Renal cortex interstitium (tissue), 11 donors: ENCODE measurements at regions not wholly inside any gene's neighbourhood (a gene's known extent, or its start where the extent isn't known, plus 50 kb on each side); places are given as distances from the start of the nearest gene placed in this dataset.

Experiments
- DNase-seq, 11 donors: peaks; one replicate each; pipeline ENCODE4 v3.0.0-alpha.2; 2013; ENCODE audit warnings: low read depth in 9 of 11, low spot score in 4 of 11; ENCODE audit errors: extremely low read depth in 1 of 11

GRCh38 chr22:48223488-48224190, 1461.2 kb downstream of the TBC1D22A start:
- DNase-seq, result no peak

GRCh38 chr22:48222742-48223487, 1460.5 kb downstream of the TBC1D22A start:
- DNase-seq, result no peak

- no peak for DNase-seq
Measured at GRCh38 chr22:48218889-48219420, 1456.5 kb downstream of the TBC1D22A start.

GRCh38 chr22:48217596-48217995, 1455.1 kb downstream of the TBC1D22A start:
- no peak for DNase-seq

GRCh38 chr22:48212727-48213126, 1450.3 kb downstream of the TBC1D22A start:
- no peak for DNase-seq

GRCh38 chr22:48210812-48211211, 1448.4 kb downstream of the TBC1D22A start:
- DNase-seq, result no peak

GRCh38 chr22:48210198-48210580, 1447.7 kb downstream of the TBC1D22A start:
- DNase-seq, result no peak

- no peak for DNase-seq
Measured at GRCh38 chr22:48209473-48210197, 1447.2 kb downstream of the TBC1D22A start.

GRCh38 chr22:48208894-48209293, 1446.4 kb downstream of the TBC1D22A start:
- no peak for DNase-seq

GRCh38 chr22:48207919-48208535, 1445.6 kb downstream of the TBC1D22A start:
- DNase-seq, result no peak

- DNase-seq, result no peak
Measured at GRCh38 chr22:48205790-48206189, 1443.3 kb downstream of the TBC1D22A start.

- peak in 1 of 11 donors; percentile 38 for DNase-seq
Measured at GRCh38 chr22:48205161-48205560, 1442.7 kb downstream of the TBC1D22A start.

- DNase-seq, result no peak
Measured at GRCh38 chr22:48204296-48204695, 1441.8 kb downstream of the TBC1D22A start.

- no peak for DNase-seq
Measured at GRCh38 chr22:48199667-48200066, 1437.2 kb downstream of the TBC1D22A start.

- no peak for DNase-seq
Measured at GRCh38 chr22:48198489-48199459, 1436.3 kb downstream of the TBC1D22A start.

GRCh38 chr22:48197189-48197690, 1434.8 kb downstream of the TBC1D22A start:
- DNase-seq, result no peak

- no peak for DNase-seq
Measured at GRCh38 chr22:48192920-48193319, 1430.5 kb downstream of the TBC1D22A start.

GRCh38 chr22:48192071-48192470, 1429.6 kb downstream of the TBC1D22A start:
- DNase-seq, result no peak
